ENCODE measurements at regions not wholly inside any gene's neighbourhood (a gene's known extent, or its start where the extent isn't known, plus 50 kb on each side); places are given as distances from the start of the nearest gene placed in this dataset.

DNA sequence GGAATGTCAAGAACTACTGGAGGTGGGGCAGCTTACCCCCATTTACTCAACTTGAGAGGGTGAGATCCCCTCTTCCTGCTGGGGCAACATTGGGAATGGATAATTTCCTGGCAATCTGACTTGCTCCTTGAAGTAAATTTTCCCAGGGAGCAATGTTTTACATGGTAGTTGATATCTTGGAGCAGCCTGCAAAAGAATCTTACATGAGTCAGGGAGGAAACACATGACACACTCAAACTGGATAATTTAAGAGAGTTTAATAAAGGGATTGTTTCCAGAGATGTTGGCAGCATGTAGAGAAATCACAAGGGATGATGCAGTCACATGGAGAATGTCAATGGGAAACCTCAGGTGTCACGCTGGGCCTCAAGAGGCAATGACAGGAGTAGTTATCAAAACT is 212.5 kb downstream of the GAS1 start:
- DNase-seq: peak; percentile 14
- Histone ChIP-seq H3K27ac (no peak overlapping the region), H3K4me3 (ENCODE audit: low read depth, low read length) (no peak overlapping the region), H3K27me3 (replicated peaks) (no peaks in the 10 kb centered on the region), H3K36me3 (replicated peaks) (no peaks in the 10 kb centered on the region)
- TF ChIP-seq, protein P1, sequence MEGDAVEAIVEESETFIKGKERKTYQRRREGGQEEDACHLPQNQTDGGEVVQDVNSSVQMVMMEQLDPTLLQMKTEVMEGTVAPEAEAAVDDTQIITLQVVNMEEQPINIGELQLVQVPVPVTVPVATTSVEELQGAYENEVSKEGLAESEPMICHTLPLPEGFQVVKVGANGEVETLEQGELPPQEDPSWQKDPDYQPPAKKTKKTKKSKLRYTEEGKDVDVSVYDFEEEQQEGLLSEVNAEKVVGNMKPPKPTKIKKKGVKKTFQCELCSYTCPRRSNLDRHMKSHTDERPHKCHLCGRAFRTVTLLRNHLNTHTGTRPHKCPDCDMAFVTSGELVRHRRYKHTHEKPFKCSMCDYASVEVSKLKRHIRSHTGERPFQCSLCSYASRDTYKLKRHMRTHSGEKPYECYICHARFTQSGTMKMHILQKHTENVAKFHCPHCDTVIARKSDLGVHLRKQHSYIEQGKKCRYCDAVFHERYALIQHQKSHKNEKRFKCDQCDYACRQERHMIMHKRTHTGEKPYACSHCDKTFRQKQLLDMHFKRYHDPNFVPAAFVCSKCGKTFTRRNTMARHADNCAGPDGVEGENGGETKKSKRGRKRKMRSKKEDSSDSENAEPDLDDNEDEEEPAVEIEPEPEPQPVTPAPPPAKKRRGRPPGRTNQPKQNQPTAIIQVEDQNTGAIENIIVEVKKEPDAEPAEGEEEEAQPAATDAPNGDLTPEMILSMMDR (IDR thresholded peaks at IDR 0.05; ENCODE audit: low read depth, low read length, missing control alignments): no peak
- in situ Hi-C loops (cut with HindIII; ENCODE audit: low pct_ligation_motif_present, low sequenced_read_pairs): no loop called here

GRCh38 chr9:86733929-86734328 is 213.4 kb downstream of the GAS1 start:
- TF ChIP-seq, protein P1 (IDR thresholded peaks at IDR 0.05; ENCODE audit: low read depth, low read length, missing control alignments): no peak
- H3K27me3 ChIP-seq (replicated peaks): no peaks in the 10 kb centered on the region
- no peak for DNase-seq
- in situ Hi-C loops (cut with HindIII; ENCODE audit: low pct_ligation_motif_present, low sequenced_read_pairs): no loop called here
- no peak overlapping the region for H3K4me3 ChIP-seq (ENCODE audit: low read depth, low read length)
- H3K36me3 ChIP-seq (replicated peaks): no peaks in the 10 kb centered on the region
- no peak overlapping the region for H3K27ac ChIP-seq

DNA sequence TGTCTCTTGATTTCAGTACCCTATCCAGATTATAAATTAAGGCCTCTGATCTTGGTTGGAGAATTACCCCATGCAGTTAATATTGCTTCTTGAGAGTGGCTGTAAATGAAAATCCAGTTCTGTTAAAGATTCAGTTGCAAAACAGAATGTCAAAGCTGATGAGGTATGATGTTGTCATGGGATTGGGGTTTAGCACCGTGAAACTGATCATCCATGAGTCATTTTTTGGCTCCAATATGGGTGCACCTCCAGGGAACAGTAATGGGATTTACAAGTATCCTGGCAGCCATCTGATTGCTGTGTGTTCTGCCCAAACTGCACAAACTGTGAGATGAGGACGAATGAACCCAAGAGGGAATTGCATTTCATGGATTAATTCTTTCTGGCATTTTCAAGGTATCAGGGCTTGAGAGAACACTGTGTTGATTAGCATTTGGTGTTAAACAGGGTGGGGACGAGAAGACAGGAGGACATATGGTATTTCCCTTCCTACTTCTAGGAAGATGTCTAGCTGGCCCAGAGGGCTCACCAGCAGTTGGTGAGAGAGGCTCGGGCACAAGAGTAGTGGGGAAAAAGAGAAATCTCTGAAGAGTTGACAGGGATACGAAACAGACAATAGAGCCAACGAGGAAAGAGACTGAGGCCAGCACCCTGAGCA is 214.7 kb downstream of the GAS1 start:
- TF ChIP-seq, protein P1 (IDR thresholded peaks at IDR 0.05; ENCODE audit: low read depth, low read length, missing control alignments): no peak
- peak; percentile 69 for DNase-seq
- H3K27me3 ChIP-seq (replicated peaks): no peaks in the 10 kb centered on the region
- no peak overlapping the region for H3K27ac ChIP-seq
- H3K4me3 ChIP-seq (ENCODE audit: low read depth, low read length): no peak overlapping the region
- in situ Hi-C loops (cut with HindIII; ENCODE audit: low pct_ligation_motif_present, low sequenced_read_pairs): no loop called here
- H3K36me3 ChIP-seq (replicated peaks): no peaks in the 10 kb centered on the region

- no peak overlapping the region for H3K4me3 ChIP-seq (ENCODE audit: low read depth, low read length)
- DNase-seq: no peak
- TF ChIP-seq, protein P1 (IDR thresholded peaks at IDR 0.05; ENCODE audit: low read depth, low read length, missing control alignments): no peak
- peak overlapping the region; percentile 20 for H3K27ac ChIP-seq
- in situ Hi-C loops (cut with HindIII; ENCODE audit: low pct_ligation_motif_present, low sequenced_read_pairs): no loop called here
- no peaks in the 10 kb centered on the region for H3K27me3 ChIP-seq (replicated peaks)
- no peaks in the 10 kb centered on the region for H3K36me3 ChIP-seq (replicated peaks)
Observed at GRCh38 chr9:86731511-86732063, 215.7 kb downstream of the GAS1 start.

- no peak overlapping the region for H3K4me3 ChIP-seq (ENCODE audit: low read depth, low read length)
- H3K36me3 ChIP-seq (replicated peaks): no peaks in the 10 kb centered on the region
- no peak overlapping the region for H3K27ac ChIP-seq
- TF ChIP-seq, protein P1 (IDR thresholded peaks at IDR 0.05; ENCODE audit: low read depth, low read length, missing control alignments): no peak
- H3K27me3 ChIP-seq (replicated peaks): no peaks in the 10 kb centered on the region
- in situ Hi-C loops (cut with HindIII; ENCODE audit: low pct_ligation_motif_present, low sequenced_read_pairs): no loop called here
- DNase-seq: no peak
Observed at GRCh38 chr9:86730163-86730928, 217.0 kb downstream of the GAS1 start.
